IMR-90 (cell line): ENCODE measurements at regions not wholly inside any gene's neighbourhood (a gene's known extent, or its start where the extent isn't known, plus 50 kb on each side); places are given as distances from the start of the nearest gene placed in this dataset.

Experiments
- ATAC-seq: fragments of 200-7000 bp; cut with Tn5 transposase; 2 replicates; pipeline ENCODE4 v1.9.1; 2020; ENCODE audit warnings: low read depth, mild to moderate bottlenecking, moderate library complexity
- BruUV-seq: library from RNA; stranded (reverse); fragments of 400-500 nt; replicated peaks from 2 replicates; lab custom pipeline; 2021; lab: Mats Ljungman, UMichigan
- CTCF ChIA-PET: fragments of 300-600 bp; formaldehyde crosslinking; extraction: SDS; loops from one replicate; lab custom pipeline; 2021; ENCODE audit warnings: antibody characterized with exemption; lab: Yijun Ruan, JAX
- POLR2A ChIA-PET: fragments of 300-600 bp; sonication (Branson Sonifier 250); formaldehyde crosslinking; loops from one replicate; lab custom pipeline; 2022; ENCODE audit warnings: antibody characterized with exemption; ENCODE audit not compliant: unreplicated experiment; lab: Charles Lee
- DNase-seq: peaks from one replicate; pipeline ENCODE4 v3.0.0; 2013
- H2AFZ ChIP-seq: replicated peaks from 2 replicates; pipeline ENCODE3; 2013; ENCODE audit warnings: low read length, mild to moderate bottlenecking; ENCODE audit not compliant: poor library complexity
- H2AK5ac ChIP-seq: 2 replicates; pipeline ENCODE4 v1.6.1; 2013; ENCODE audit warnings: low read depth, low read length, inconsistent platforms
- H2AK9ac ChIP-seq: replicated peaks from 2 replicates; pipeline ENCODE3; 2013; ENCODE audit warnings: mild to moderate bottlenecking, low read depth, low read length, moderate library complexity; ENCODE audit not compliant: poor library complexity
- H2BK120ac ChIP-seq: 2 replicates; pipeline ENCODE4 v1.6.1; 2013; ENCODE audit warnings: low read depth, low read length, inconsistent platforms
- H2BK15ac ChIP-seq: 3 replicates; pipeline ENCODE4 v1.6.1; 2013; ENCODE audit warnings: low read depth, low read length, inconsistent platforms
- H2BK20ac ChIP-seq: 2 replicates; pipeline ENCODE4 v1.6.1; 2013; ENCODE audit warnings: low read depth, mild to moderate bottlenecking, inconsistent platforms, low read length, moderate library complexity
- H2BK5ac ChIP-seq: 2 replicates; pipeline ENCODE4 v1.6.1; 2013; ENCODE audit warnings: mild to moderate bottlenecking, low read depth, low read length, inconsistent platforms; ENCODE audit not compliant: poor library complexity, severe bottlenecking
- H3K14ac ChIP-seq: replicated peaks from 2 replicates; pipeline ENCODE4 v1.6.1; 2013; ENCODE audit warnings: low read depth, low read length, inconsistent platforms
- H3K18ac ChIP-seq: 2 replicates; pipeline ENCODE4 v1.6.1; 2013; ENCODE audit warnings: low read depth, low read length, control low read depth
- H3K23ac ChIP-seq: 2 replicates; pipeline ENCODE4 v1.6.1; 2013; ENCODE audit warnings: low read depth, low read length, inconsistent platforms
- H3K27ac ChIP-seq: 2 replicates; pipeline ENCODE4 v1.5.1; 2013; ENCODE audit warnings: mild to moderate bottlenecking, control low read depth, low read length; ENCODE audit not compliant: insufficient read depth
- H3K27me3 ChIP-seq: 2 replicates; pipeline ENCODE4 v1.6.1; 2013; ENCODE audit warnings: low read length; ENCODE audit not compliant: control insufficient read depth, insufficient read depth
- H3K36me3 ChIP-seq: 2 replicates; pipeline ENCODE4 v1.6.1; 2013; ENCODE audit warnings: low read length, mixed read lengths; ENCODE audit not compliant: control insufficient read depth, insufficient read depth
- H3K4ac ChIP-seq: 2 replicates; pipeline ENCODE4 v1.6.1; 2013; ENCODE audit warnings: low read depth, low read length, inconsistent platforms
- H3K4me1 ChIP-seq: 2 replicates; pipeline ENCODE4 v1.6.1; 2013; ENCODE audit warnings: low read length, mixed read lengths; ENCODE audit not compliant: control insufficient read depth, insufficient read depth
- H3K4me2 ChIP-seq: 2 replicates; pipeline ENCODE4 v1.6.1; 2013; ENCODE audit warnings: low read depth, mild to moderate bottlenecking, control low read depth, low read length, moderate library complexity
- H3K4me3 ChIP-seq: 2 replicates; pipeline ENCODE4 v1.5.1; 2013; ENCODE audit warnings: low read depth, mild to moderate bottlenecking, control low read depth, low read length, moderate library complexity; ENCODE audit not compliant: insufficient read depth
- H3K56ac ChIP-seq: 2 replicates; pipeline ENCODE4 v1.6.1; 2013; ENCODE audit warnings: low read length, inconsistent platforms; ENCODE audit not compliant: insufficient read depth; ENCODE audit errors: extremely low read depth
- H3K79me1 ChIP-seq, 2 experiments: 2 replicates each; pipeline ENCODE4 v1.6.1; 2013; ENCODE audit warnings: low read length in 2 of 2, inconsistent platforms in 1 of 2, low read depth in 1 of 2
- H3K9ac ChIP-seq: 2 replicates; pipeline ENCODE4 v1.6.1; 2013; ENCODE audit warnings: low read depth, low read length, control low read depth
- H3K9me1 ChIP-seq: 2 replicates; pipeline ENCODE4 v1.6.1; 2013; ENCODE audit warnings: low read length, inconsistent platforms; ENCODE audit not compliant: insufficient read depth
- H3K9me3 ChIP-seq: 2 replicates; pipeline ENCODE4 v1.6.1; 2013; ENCODE audit warnings: low read length; ENCODE audit not compliant: control insufficient read depth, insufficient read depth
- H4K20me1 ChIP-seq: 2 replicates; pipeline ENCODE4 v1.6.1; 2013; ENCODE audit warnings: low read length, inconsistent platforms; ENCODE audit not compliant: insufficient read depth
- H4K5ac ChIP-seq: 2 replicates; pipeline ENCODE4 v1.6.1; 2013; ENCODE audit warnings: mild to moderate bottlenecking, low read depth, low read length, control low read depth
- H4K8ac ChIP-seq, 2 experiments: 2 replicates each; pipeline ENCODE4 v1.6.1; 2013; ENCODE audit warnings: low read depth in 2 of 2, low read length in 2 of 2, control low read depth in 1 of 2, inconsistent platforms in 1 of 2
- H4K91ac ChIP-seq: 2 replicates; pipeline ENCODE4 v1.6.1; 2013; ENCODE audit warnings: low read depth, low read length, inconsistent platforms; ENCODE audit not compliant: insufficient read depth
- CEBPB ChIP-seq: IDR thresholded peaks from 2 replicates; pipeline ENCODE4 v1.6.1; 2012; ENCODE audit warnings: low read depth, low read length, improper control_type of control experiment
- CTCF ChIP-seq: conservative IDR thresholded peaks from 2 replicates; pipeline ENCODE4 v1.5.1; 2012; ENCODE audit warnings: mild to moderate bottlenecking, low read depth, low read length, improper control_type of control experiment
- RFX5 ChIP-seq: IDR thresholded peaks from 2 replicates; pipeline ENCODE4 v1.8.0; 2012; ENCODE audit warnings: low read depth, mild to moderate bottlenecking, low read length, moderate library complexity
- dilution Hi-C: fragments of 300-500 bp; cut with HindIII; formaldehyde crosslinking; loops from one replicate; pipeline ENCODE4 v1.14.3; 2018; ENCODE audit warnings: low sequenced_read_pairs; ENCODE audit not compliant: unreplicated experiment
- in situ Hi-C: fragments of 300-500 bp; cut with MboI; formaldehyde crosslinking; loops from 3 replicates; pipeline ENCODE4 v1.14.3; 2019; ENCODE audit warnings: low sequenced_read_pairs, inconsistent platforms, mixed read lengths
- intact Hi-C: fragments of 100-400 bp; cut with micrococcal nuclease; formaldehyde crosslinking; loops from 2 replicates; pipeline ENCODE4 v1.10.0; 2022

- no peak overlapping the region for H3K9ac ChIP-seq
- in situ Hi-C loops: loop anchor here (10.0 kb wide), 1 partner anchor 93 kb away; no protein-coding TSS in a partner anchor
- 0 out of 2 replicates have a peak overlapping the region, but pooled peaks have one; percentile 26 for H3K4ac ChIP-seq
- TF ChIP-seq CTCF (no peak), RFX5 (no peak), CEBPB (no peak)
- H3K27ac ChIP-seq: 0 out of 2 replicates have a peak overlapping the region, but pooled peaks have one; percentile 9
- no peaks in the 10 kb centered on the region for H4K20me1 ChIP-seq
- no peaks in the 10 kb centered on the region for H3K27me3 ChIP-seq
- H3K9me3 ChIP-seq: peaks cover 8% of the 10 kb centered on the region
- no peaks in the 10 kb centered on the region; the same call in none of the 2 replicates for H3K9me1 ChIP-seq
- no peak overlapping the region for H2AK5ac ChIP-seq
- H2AK9ac ChIP-seq: no peak overlapping the region
- H4K5ac ChIP-seq: peak overlapping the region; percentile 10; the same call in 1 of the 2 replicates
- H2BK120ac ChIP-seq: peak overlapping the region; percentile 4; the same call in 1 of the 2 replicates
- H2BK5ac ChIP-seq: peak overlapping the region; percentile 95
- CTCF ChIA-PET: no interaction called here
- no peak overlapping the region; the same call in 1 of the 2 replicates for H4K91ac ChIP-seq
- intact Hi-C loops: no loop called here
- H3K14ac ChIP-seq: no peak overlapping the region
- peak overlapping the region; percentile 7; the same call in 1 of the 2 replicates for H3K56ac ChIP-seq
- peak overlapping the region in 1 of 2 experiments; percentile 20; a peak in 1 of 4 replicates for H4K8ac ChIP-seq
- H3K36me3 ChIP-seq: no peaks in the 10 kb centered on the region
- H2BK15ac ChIP-seq: no peak overlapping the region; the same call in 2 of the 3 replicates
- DNase-seq (no peak), ATAC-seq (no peak)
- H2BK20ac ChIP-seq: no peak overlapping the region
- dilution Hi-C loops: no loop called here
- no peak overlapping the region for H3K4me3 ChIP-seq
- no peak overlapping the region for H3K4me2 ChIP-seq
- POLR2A ChIA-PET: no interaction called here
- H3K79me1 ChIP-seq: no peaks in the 10 kb centered on the region
- peaks cover 17% of the 10 kb centered on the region for H3K4me1 ChIP-seq
- no peak overlapping the region for H3K23ac ChIP-seq
- no TSS peak for BruUV-seq
- H2AFZ ChIP-seq: no peak overlapping the region
- H3K18ac ChIP-seq: peak overlapping the region; percentile 37; the same call in 1 of the 2 replicates
Observed at GRCh38 chr3:170711786-170712185, 125.9 kb upstream of the SLC7A14 start.
